Type B pancreatic cell (in vitro differentiated cells): ENCODE measurements at regions not wholly inside any gene's neighbourhood (a gene's known extent, or its start where the extent isn't known, plus 50 kb on each side); places are given as distances from the start of the nearest gene placed in this dataset.
A peak's percentile ranks its signal among the peaks of the same experiment; 100 is the strongest.

Experiments
- DNase-seq: peaks from one replicate; pipeline ENCODE4 v3.0.0; 2021; ENCODE audit warnings: mixed read lengths; ENCODE audit not compliant: unreplicated experiment; ENCODE audit errors: extremely low spot score
- H3K27ac Mint-ChIP-seq: 2 replicates; pipeline ENCODE4 v1.8.0; 2021; ENCODE audit warnings: mild to moderate bottlenecking, mixed read lengths
- H3K27me3 Mint-ChIP-seq: 2 replicates; pipeline ENCODE4 v1.8.0; 2021; ENCODE audit warnings: mixed read lengths
- H3K36me3 Mint-ChIP-seq: 2 replicates; pipeline ENCODE4 v1.8.0; 2021; ENCODE audit warnings: mixed read lengths
- H3K4me1 Mint-ChIP-seq: one replicate; pipeline ENCODE4 v1.8.0; 2021; ENCODE audit warnings: mixed read lengths; ENCODE audit not compliant: unreplicated experiment
- H3K4me3 Mint-ChIP-seq: 2 replicates; pipeline ENCODE4 v1.8.0; 2021; ENCODE audit warnings: mild to moderate bottlenecking, mixed read lengths
- H3K9me3 Mint-ChIP-seq: 2 replicates; pipeline ENCODE4 v1.8.0; 2021; ENCODE audit warnings: mixed read lengths
- CTCF ChIP-seq: fragments of 200-600 bp; sonication (generic); conservative IDR thresholded peaks from 2 replicates; pipeline ENCODE4 v1.5.0; 2021; ENCODE audit warnings: antibody characterized with exemption, mild to moderate bottlenecking

GRCh38 chr15:87608238-87609028, 648.1 kb downstream of the NTRK3 start:
- Mint-ChIP-seq H3K27ac (no peak overlapping the region), H3K4me3 (no peak overlapping the region), H3K4me1 (no peaks in the 10 kb centered on the region), H3K9me3 (no peaks in the 10 kb centered on the region), H3K27me3 (peaks cover 32% of the 10 kb centered on the region), H3K36me3 (no peaks in the 10 kb centered on the region)
- no peak for DNase-seq
- no peak for TF ChIP-seq CTCF

- no peaks in the 10 kb centered on the region for H3K36me3 Mint-ChIP-seq
- TF ChIP-seq CTCF: no peak
- H3K27me3 Mint-ChIP-seq: peaks cover 39% of the 10 kb centered on the region
- no peak for DNase-seq
- H3K4me3 Mint-ChIP-seq: no peak overlapping the region
- H3K4me1 Mint-ChIP-seq: no peaks in the 10 kb centered on the region
- no peaks in the 10 kb centered on the region for H3K9me3 Mint-ChIP-seq
- no peak overlapping the region for H3K27ac Mint-ChIP-seq
Measured at GRCh38 chr15:87606971-87607370, 649.6 kb downstream of the NTRK3 start.

GRCh38 chr15:87604857-87605446, 651.6 kb downstream of the NTRK3 start:
- Mint-ChIP-seq H3K27ac (no peak overlapping the region), H3K36me3 (no peaks in the 10 kb centered on the region), H3K9me3 (no peaks in the 10 kb centered on the region), H3K4me3 (no peak overlapping the region), H3K4me1 (no peaks in the 10 kb centered on the region), H3K27me3 (peaks cover 35% of the 10 kb centered on the region)
- peak; percentile 80 for TF ChIP-seq CTCF
- no peak for DNase-seq

- no peak overlapping the region for H3K4me3 Mint-ChIP-seq
- H3K4me1 Mint-ChIP-seq: no peaks in the 10 kb centered on the region
- no peaks in the 10 kb centered on the region for H3K9me3 Mint-ChIP-seq
- no peak overlapping the region for H3K27ac Mint-ChIP-seq
- no peaks in the 10 kb centered on the region for H3K36me3 Mint-ChIP-seq
- peaks cover 32% of the 10 kb centered on the region for H3K27me3 Mint-ChIP-seq
- no peak for DNase-seq
- no peak for TF ChIP-seq CTCF
Measured at GRCh38 chr15:87602371-87602770, 654.2 kb downstream of the NTRK3 start.

GRCh38 chr15:87599616-87600015, 656.9 kb downstream of the NTRK3 start:
- Mint-ChIP-seq H3K4me3 (no peak overlapping the region), H3K9me3 (no peaks in the 10 kb centered on the region), H3K4me1 (no peaks in the 10 kb centered on the region), H3K27ac (no peak overlapping the region), H3K36me3 (no peaks in the 10 kb centered on the region), H3K27me3 (peaks cover 21% of the 10 kb centered on the region)
- no peak for TF ChIP-seq CTCF
- no peak for DNase-seq
